ENCODE measurements at regions not wholly inside any gene's neighbourhood (a gene's known extent, or its start where the extent isn't known, plus 50 kb on each side); places are given as distances from the start of the nearest gene placed in this dataset.

DNA sequence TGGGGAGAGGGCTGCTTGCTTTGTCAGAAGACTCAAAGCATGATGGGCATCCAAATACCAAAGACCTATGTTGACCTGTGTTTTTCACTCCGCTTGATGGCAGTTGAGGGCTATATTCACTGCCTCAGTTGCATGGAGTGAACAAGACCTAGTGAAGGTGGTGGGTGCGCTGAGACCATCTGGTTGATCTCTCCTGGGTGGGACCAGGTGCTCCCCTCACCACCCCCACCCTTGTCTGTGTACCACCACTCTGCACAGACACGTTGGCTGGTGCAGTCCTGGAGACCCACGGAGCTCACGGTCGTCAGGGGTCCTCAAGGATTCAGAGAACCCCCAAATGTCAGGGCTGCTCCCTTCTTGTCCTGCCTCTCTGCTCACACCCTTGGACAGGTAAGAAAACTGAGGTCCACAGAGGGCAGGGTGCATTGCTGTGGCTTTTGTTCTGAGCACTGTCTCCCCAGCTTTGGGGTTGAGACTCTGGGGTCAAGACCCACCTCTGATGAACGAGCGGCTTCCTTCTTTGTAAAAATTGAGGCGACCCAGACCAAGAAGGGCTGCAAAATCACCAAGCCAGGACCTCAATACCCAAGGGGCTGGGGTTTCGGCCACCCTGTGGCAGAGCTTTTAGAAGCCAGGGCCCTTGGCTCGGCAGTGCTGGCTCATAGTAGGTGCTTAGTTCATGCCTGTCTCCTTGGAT is 166.3 kb upstream of the RTL1 start:
- no peak for DNase-seq

DNA sequence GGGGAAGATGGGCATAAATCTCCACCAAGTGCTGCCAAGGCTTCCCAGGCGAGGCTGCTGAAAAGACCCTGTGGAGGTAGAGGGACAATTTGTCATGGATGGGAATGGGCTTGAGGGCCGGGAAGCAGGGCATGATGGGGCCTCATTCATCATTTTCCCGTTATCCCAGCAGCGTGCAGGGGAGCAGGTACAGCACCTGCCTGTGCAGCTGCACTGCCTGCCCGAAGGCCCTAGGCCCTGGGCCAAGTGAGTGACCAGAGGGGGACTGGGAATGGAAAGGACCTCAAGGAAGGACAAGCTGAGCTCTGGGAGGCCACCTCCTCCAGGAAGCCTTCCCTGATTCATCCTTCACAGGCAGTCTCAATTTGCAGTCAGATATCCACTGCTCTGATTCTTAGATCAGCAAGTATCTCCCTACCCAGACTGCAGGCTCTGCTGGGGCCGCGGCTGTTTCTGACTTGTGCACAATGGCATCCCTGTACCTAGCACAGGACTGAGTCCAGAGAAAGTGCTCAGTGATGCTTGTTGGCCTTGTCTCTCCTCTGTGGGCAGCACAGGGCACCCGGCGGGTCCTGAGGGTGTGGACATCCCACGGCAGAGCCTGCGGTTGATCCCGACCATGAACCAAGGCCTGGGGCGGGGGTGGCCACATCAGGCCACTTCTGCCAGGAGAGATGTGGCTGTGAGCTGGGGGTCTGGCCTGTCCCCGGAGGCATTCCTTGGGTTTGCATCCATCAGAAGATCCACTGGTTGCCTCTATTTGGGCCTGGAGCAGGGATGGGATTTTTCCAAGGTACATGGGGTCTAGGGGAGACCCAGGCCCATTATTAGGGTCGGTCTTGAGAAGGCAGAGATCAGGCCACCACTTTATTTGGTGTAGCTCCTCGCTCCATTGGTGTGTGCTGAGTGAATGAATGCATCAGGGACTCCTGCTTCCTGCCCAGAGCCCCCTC is 167.3 kb upstream of the RTL1 start:
- DNase-seq: no peak

DNA sequence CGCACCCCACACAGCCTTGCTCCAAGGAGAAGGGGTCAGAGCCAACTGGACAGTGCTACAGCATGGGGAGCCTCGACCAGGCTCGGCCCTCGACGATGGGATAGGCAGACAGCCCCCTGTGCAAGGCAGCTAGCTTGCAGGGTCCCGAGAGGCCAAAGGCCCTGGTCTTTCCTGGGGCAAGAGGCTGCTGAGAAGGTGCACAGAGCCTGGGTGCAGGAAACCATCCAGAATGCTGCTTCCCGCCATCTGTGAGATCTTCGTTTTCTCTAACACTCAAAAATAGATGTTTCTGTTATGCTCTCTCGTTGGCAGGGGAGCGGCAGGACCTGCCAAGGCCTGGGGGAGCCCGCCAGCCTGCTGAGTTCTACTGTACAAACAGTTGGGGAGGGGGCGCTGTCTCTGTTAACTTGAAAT is 168.0 kb upstream of the RTL1 start:
- DNase-seq: no peak

DNA sequence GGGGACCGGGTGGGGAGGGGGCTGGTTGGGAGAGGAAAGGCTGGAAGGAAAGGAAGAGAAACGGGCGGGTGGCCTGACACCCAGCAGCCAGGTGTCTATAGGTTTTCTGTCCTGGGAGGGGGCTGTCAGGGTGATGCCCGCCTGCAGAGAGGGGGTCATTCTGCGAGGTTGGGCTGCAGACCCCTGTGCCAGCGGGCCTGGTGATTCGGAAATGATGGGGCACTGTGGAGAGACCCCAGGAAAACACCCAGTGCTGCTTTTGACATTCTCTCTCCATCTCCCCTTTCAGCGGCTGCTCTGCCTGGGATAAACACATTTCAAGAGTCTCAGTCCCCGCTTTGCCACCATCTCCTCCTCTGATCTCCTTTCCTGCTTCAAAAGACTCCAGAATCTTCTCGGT is 168.5 kb upstream of the RTL1 start:
- no peak for DNase-seq

DNA sequence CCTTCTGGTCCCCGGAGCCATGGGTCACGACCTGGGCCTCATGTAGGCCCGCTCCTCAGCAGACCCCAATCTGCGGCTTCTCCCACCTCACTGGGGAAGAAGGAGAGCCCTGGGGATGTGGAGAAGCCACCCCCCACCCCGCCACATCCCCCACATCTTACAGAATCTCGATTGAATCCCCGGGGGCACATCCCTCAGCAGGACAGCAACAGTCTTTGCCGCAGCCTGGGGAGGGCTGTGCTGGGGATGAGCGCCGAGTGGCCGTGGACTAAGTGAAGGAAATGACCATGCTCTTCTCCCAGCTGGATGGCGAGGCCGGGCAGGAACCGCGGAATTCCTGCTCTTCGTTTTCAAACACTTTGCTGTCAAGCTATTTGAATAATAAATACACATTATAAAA is 169.0 kb upstream of the RTL1 start:
- DNase-seq: no peak

DNA sequence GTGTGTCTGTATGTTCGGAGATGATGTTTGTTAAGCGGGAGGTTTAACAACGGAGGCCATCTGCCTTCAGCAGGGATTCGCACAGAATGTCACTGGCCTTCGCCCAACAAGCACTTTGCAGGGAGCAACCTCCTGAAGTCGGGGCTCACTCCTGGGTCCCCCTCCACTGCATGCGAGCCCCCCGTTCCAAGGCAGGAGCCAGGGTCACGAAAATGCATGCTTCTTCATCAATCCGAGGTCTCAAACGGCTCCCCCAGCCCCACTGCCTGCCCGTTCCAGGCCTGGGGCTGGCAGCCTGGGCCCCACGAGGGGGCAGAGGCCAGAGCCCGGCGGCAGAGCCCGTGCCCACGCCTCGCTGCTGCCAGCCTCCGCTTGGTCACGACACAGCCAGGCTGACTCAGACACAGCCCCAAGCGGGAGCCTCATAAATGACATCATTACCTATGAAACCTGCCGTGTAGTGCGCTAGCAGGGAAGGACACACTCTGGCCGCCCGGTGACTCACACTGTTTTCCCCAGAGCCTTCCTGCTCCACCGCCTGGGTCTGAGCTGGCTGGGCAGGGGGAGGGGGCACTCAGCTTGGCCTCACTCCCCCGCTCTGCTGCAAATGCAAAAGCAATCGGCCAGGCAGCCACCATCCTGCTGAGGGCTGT is 169.5 kb upstream of the RTL1 start:
- peak; percentile 79 to 80 for DNase-seq

DNA sequence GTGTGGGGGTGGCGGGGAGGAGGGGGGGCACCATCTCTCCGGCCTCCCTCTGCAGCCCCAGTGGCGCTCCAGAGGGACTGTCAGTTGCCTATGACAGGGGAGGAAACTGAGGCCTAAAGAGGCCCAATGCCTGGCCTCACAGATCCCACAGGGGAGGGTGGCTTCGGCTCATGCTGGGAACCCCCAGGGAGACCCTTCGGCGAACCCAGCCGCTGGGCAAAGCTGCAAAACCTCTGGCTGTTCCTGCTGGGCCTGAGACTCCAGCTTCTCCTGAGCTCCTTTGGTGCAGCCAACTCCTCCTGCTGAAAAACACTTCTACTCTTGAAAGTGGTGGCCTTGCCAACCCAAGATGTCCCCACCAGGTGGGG is 170.1 kb upstream of the RTL1 start:
- no peak for DNase-seq

DNA sequence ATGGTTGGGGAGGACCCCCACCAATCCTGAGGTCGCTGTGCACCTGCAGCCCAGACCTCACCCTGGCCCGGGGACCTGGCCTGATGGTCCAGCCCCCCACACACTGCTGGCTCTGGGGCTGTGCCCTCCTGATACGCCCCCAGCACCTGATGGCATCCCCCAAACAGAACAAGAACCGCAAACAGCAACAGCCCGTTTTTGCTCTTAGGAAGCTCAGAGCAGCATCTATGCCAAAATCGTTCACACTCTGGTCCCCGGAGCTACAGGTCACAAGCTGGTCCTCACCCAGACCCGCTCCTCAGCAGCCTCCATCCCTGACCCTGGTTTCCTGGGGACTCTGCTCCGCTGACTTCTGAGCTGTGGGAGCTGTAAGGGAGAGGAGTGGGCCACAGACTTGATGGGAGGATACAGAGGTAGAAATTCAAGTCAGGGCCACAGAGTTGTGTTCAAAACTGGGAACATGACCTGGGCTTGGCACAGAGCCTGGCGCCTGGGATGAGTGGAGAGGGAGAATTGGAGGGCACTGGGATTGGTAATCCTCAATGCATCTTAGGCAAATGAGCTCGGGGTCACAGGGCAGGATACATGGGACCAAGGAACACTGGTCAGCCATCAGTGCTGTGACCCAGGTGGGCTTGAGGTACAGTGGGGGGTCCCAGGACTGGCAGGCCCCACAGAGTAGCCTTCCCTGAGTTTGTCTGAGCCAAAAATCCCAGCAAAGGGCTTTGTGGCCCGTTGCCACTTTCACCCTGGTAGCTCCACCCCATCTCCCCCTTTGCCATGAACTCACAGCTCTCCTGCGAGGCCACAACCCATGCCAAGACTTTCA is 170.9 kb upstream of the RTL1 start:
- no peak for DNase-seq

DNA sequence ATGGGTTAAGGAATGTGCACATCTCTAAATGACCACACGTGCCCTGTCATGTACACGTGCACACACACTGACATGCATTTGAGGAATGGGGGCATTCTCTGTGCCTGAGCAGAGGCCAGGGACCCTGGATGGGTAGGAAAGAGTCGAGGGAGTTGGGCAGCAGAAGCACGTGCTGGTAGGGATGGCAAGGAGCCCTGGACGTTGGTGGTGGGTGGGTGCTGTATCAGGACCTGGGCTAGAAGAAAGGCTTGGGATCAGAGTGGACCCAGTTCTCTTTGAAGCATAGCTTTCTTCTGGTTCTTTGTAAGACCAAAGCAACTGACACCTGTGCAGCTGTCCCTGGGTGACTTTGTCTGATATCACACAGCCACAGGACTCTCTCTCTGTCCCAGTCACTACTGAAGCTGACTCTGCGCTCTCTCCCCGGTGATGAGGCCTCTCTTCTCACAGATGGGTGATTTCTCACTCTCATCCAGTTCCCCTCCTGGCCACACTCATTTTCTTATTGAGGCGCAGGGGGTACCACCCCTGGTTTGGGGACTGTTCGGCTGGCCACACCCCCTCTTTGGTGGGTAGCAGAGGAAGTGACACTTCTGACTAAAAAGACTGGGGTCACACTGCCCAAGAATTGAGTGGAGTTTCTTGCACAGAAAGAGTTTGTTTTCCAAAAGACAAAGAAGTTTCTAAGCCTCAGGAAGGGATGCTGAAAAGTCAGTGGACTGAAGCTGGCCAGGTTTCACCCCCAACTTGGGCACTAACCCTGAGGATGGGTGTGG is 171.7 kb upstream of the RTL1 start:
- DNase-seq: no peak

DNA sequence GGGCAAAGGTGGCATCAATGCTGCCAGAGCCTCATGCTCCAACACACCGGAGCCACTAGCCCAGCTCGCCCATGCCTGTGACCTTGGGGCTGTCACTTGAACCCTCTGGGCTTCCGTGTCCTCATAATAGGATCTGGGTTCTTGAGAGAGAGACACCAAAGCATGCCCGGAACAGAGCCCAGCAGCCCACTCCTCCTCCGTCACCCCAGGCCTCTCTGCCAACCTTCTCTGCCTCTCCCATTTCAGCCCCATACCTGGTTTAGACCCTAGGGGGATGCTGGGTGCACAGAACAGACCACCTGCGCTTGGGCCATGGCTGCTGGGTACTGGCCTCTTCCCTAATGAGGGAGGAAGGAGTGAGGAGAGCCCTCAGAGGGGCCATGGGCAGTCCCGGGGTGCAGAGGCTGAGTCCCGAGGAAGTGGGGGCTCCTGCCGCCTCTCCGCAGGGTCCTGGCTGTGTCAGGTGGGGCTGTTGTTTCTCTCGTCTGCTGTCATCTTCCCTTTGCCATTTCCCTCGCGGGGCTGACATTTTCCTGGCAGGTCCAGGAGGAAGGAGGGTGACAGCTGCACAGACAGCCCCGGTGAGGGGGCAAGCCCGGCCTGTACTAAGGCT is 172.4 kb upstream of the RTL1 start:
- DNase-seq: no peak

DNA sequence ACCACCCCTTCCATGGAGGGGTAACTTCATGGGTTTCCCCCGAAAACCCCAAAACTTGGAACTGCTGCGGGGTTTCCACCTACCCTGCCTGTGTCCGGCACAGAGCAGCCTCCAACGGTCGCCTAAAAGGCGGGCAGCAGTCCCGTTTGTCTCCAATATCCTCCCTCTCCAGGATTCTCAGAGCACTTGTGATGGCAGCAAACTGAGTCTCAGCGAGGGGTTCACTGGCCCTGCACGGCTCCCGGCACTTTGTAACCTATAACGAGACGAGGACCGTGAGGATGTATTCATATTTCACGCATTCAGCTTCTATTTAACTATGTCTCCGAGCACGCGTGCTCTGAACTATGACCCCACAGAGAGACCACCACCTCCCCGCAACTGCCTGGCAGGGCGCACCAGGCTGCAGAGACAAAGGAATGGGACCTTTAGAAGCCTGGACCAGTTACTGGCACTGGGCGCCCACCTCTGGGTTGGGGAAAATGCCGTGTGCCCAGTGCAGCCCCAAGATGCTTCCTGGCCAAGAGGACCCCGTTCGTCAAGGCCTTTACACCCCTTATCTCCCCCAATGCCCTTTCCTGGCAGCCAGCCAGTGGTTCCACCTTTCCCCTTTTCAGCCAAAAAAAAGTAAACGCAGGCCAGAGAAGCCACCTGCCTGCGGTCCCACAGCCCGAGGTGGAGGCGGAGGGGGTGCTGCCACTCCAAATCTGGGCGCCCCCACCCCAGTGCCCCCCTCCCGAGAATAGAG is 173.1 kb upstream of the RTL1 start:
- DNase-seq: no peak

DNA sequence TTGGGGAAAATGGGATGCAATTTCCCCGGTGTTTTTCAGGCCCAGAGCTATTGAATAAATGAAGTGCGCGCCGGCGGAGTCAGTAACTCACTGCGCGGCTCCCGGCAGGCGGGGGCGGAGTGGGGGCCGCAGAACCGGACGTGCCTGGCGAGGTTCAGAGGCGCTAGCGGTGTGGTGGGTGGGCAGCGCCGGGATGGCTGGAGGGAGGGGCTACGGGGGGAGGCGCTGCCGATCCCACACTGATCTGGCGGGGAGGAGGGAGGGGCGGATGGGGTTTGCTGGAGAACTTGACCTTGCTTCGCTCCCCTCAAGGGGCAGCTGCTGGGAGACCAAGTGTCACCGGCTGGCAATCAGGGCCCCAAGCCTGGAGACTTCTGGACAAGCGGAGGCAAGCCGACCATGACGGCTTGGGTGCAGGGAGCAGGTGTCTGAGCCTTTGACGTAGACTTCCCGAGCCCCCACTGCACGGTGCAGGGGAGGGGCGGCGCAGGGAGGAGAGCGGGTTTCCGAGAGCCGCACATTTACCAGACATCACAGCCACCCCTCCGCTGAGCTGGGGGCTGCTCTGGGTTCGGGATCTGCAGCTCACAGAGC is 174.1 kb upstream of the RTL1 start:
- DNase-seq: peak in 1 of 2 experiments; percentile 11

DNA sequence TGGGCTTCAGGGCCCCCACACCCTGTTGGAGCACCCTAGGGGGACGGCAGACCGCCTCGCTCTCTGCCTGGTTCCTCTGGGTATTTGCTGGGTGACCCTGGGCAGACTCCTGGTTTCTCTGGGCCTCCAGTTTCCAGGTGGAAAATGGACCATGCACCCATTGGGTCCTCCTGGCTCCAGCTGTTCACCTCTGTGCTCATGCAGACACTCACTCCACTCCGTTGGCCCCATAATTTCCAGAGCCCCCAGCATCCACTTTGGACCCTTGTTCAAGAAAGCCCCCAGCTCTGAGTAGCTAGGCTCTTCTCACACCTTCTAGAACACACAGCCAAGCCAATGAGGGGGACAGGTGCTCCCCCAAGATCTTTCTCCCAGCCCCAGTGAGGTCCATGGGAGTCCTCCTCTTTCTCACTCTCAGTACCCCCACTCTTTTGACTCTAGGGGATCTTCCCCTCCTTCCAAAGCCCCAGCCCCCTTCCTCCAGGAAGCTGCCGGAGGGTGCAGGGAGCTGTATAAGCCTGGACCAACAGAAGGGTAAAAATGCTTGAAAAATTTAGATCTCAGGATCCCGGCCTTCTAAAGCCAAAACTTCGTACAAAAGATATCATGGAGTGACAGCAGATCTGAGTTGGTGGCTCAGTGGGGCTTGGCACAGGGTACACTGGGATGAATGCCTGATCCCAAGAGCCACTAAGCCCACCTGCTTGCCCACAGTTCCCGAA is 174.8 kb upstream of the RTL1 start:
- no peak for DNase-seq

DNA sequence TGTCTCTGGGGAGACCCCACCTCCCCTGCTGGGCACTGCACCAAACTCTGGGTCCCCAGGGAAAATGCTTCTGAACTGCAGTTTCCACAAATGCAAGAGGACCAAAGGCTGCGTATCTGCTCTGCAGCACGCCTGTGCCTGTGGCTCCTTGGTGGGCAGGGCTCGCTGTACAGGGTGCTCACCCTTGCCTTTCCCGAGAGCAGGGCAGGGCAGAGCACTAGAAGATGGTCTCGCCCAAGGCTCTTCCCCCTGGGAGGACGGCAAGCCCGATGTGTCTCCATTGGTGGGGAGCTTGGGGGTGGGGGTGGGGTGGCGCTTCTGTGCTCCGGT is 175.3 kb upstream of the RTL1 start:
- no peak for DNase-seq

DNA sequence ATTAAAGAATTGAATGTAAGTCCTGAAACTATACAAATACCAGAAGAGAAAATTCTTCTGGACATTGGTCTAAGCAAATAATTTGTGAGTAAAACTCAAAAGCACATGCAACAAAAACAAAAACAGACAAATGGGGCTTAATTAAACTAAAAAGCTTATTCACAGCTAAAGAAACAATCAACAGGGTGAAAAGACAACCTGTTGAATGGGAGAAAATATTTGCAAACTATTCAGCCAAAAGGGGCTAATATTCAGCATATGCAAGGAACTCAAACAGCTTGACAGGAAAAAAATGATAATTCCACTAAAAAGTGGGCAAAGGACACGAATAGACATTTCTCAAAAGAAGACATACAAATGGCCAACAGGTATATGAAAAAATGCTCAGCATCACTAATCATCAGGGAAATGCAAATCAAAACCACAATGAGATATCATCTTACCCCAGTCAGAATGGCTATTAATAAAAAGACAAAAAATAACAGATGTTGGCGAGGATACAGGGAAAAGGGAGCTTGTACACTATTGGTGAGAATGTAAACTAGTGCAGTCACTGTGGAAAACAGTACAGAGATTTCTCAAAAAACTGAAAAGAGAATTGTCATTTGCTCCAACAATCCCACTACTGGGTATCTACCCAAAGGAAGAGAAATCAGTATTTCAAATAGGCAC is 177.5 kb upstream of the RTL1 start:
- no peak for DNase-seq

DNA sequence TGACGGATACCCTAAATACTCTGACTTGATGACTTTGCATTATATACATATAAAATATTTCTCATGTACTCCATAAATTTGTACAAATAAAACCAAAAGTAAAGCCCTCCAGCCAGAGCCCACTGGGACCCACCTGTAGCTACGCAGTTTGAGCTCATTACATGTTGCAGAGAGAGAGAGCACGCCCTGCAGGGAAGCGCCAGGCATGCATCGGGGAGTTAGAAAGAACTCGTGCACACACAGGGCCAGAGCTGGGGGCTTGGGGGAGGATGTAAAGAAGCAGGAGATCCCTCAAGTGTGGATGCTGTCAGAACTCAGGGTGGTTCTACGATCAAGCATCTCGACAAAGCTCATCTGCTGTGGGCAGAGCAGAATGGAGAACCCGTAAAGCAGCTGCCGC is 178.5 kb upstream of the RTL1 start:
- no peak for DNase-seq

DNA sequence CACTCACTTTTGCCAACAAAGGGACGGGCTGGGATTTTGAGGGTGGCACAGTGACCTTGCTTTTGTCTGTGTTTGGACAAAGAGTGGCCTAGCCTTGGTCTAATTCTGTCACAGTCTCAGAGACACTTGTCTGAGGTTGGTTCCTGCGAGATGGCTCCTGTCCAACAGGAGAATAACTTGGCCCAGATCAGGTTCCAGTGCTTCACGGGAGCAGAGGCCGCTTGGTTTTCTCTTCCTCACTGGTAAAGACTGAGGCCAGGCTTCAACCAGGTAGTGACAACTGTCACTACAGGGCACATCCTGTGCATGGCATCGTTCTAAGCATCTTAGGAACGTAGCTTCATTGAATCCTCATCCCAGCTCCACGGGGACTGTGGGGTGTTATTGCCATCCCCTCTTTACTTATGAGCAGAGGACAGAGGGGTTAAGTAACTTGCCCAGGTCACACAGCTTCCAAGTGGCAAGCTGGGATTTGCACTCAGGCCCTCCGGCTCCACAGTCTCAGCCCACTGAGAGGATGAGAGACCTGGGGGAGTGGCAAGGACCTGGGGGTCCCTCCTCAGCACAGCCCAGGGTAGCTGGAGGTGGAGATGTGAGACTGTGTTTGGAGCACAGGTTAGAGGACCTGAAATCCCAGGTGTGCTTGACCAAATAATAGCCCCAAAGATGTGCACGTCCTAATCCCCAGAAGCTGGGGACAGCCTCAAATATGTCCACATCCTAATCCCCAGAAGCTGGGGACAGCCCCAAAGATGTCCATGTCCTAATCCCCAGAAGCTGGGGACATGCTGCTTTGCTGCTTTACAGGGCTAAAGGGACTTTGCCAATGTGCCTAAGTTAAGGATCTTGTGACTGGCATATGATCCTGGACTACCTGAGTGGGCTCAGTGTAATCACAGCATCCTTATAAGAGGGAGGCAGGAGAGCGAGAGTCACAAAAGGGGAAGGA is 179.2 kb upstream of the RTL1 start:
- no peak for DNase-seq

Measured in Kasumi-1 (cell line).